GM13977 (cell line): ENCODE measurements at regions not wholly inside any gene's neighbourhood (a gene's known extent, or its start where the extent isn't known, plus 50 kb on each side); places are given as distances from the start of the nearest gene placed in this dataset.
"Not testable (repeated sequence)": the region's sequence is repeated elsewhere in the genome, so short reads cannot be mapped to it uniquely, and the experiment has no call there.

Source experiments
- DNase-seq: peaks from one replicate; pipeline ENCODE4 v3.0.0; 2012; ENCODE audit warnings: low spot score
- CTCF ChIP-seq: IDR thresholded peaks from 2 replicates; pipeline ENCODE4 v1.5.1; 2012; ENCODE audit warnings: mild to moderate bottlenecking, control low read depth; ENCODE audit not compliant: insufficient read depth; ENCODE audit errors: extremely low read depth, missing control alignments
- in situ Hi-C: fragments of 300-500 bp; cut with MboI; formaldehyde crosslinking; loops from one replicate; pipeline ENCODE4 v1.12.0; 2022; ENCODE audit warnings: low sequenced_read_pairs, low pct_unique_long_range_greater_than_20kb, mixed read lengths, inconsistent platforms; ENCODE audit not compliant: unreplicated experiment

DNA sequence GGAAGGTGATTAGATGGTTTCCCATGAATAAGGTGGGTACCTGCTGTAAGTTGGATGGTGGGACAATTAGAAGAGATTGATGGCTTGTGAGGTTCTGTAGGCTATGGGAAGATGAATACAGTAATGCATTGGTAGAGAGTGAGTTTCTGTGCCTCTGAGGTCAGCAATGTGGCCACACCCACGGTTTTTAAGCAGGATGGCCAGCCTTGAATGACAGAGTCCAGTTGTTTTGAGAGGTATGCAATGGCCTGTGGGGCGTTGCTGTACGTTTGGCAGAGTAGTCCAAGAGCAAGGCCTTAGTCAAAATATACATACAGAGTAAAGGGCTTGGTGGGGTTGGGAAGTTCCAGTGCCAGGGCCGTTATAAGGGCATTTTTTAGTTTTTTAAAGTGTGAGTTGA lies 235.6 kb upstream of the C9orf72 start:
- in situ Hi-C loops: no loop called here
- no peak for TF ChIP-seq CTCF
- DNase-seq: no peak

DNA sequence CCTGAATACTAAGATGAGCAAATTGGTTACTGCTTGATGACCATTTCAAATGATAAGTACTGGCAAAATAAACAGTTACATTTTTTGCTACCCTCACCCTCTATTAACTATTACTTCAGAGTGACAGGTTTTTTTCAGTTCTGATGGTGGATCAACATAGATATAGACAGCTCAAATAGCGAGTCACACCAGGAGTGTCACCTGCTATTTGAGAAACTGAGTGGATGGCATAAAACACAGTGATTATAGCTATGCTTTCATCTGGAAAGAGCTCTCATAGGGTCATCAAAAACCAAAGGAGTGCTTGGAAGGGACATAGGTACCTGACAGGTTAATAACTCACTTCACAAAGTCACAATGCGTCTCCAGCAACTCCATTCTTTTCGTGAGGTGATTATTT lies 244.5 kb upstream of the C9orf72 start:
- TF ChIP-seq CTCF: no peak
- in situ Hi-C loops: no loop called here
- DNase-seq: no peak

DNA sequence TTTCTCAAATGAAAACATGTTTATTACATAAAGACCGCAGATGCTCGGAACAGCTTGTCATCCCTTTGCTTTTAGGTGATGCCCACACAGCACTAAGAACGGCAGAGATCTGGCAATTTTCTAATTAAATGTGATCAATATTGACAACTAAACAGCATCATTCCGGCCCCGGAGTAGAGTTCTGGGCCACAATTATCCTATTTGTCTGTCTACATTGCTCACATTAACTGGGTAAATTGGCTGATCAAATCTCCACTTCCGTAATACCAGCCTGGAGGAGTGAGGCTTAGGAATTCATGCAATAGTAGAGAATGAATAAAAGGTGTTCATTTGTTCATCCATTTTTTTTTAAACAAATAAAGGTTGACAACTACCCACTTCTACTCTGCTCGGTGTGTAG lies 245.1 kb upstream of the C9orf72 start:
- no peak for TF ChIP-seq CTCF
- no peak for DNase-seq
- in situ Hi-C loops: no loop called here

- no peak for DNase-seq
- in situ Hi-C loops: no loop called here
- no peak for TF ChIP-seq CTCF
Observed at GRCh38 chr9:27828908-27829307, 255.6 kb upstream of the C9orf72 start.

- no peak for DNase-seq
- in situ Hi-C loops: no loop called here
- TF ChIP-seq CTCF: no peak
Observed at GRCh38 chr9:27829621-27830020, 256.3 kb upstream of the C9orf72 start.

DNA sequence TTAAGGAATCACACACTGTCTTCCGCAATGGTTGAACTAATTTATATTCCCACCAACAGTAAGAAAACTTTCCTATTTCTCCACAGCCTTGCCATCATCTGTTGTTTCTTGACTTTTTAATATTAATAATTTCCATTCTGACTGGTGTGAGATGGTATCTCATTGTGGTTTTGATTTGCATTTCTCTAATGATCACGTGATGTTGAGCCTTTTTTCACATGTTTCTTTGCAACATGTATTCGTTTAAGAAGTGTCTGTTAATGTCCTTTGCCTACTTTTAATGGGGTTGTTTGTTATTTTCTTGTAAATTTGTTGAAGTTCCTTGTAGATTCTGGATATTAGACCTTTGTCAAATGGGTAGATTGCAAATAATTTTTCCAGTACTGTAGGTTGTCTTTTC lies 258.8 kb upstream of the C9orf72 start:
- in situ Hi-C loops, DNase-seq: not testable (repeated sequence)

- TF ChIP-seq CTCF: no peak
- in situ Hi-C loops: no loop called here
- no peak for DNase-seq
Observed at GRCh38 chr9:27835286-27835685, 262.0 kb upstream of the C9orf72 start.

GRCh38 chr9:27835746-27836145 lies 262.5 kb upstream of the C9orf72 start:
- no peak for TF ChIP-seq CTCF
- in situ Hi-C loops: no loop called here
- DNase-seq: no peak
